GM12878 (cell line): ENCODE measurements at regions not wholly inside any gene's neighbourhood (a gene's known extent, or its start where the extent isn't known, plus 50 kb on each side); places are given as distances from the start of the nearest gene placed in this dataset.

Experiments
- ATAC-seq: fragments of 200-7000 bp; cut with Tn5 transposase; 3 replicates; pipeline ENCODE4 v1.9.1; 2020; ENCODE audit warnings: mild to moderate bottlenecking, moderate library complexity
- BruUV-seq: library from RNA; stranded (reverse); fragments of 400-500 nt; replicated peaks from 2 replicates; lab custom pipeline; 2021; lab: Mats Ljungman, UMichigan
- CTCF ChIA-PET: fragments of 300-600 bp; sonication (Branson Sonifier 250); formaldehyde crosslinking; extraction: SDS; loops from one replicate; lab custom pipeline; 2021; ENCODE audit warnings: inconsistent platforms; lab: Yijun Ruan, JAX
- POLR2A ChIA-PET: fragments of 350-600 bp; formaldehyde crosslinking; extraction: SDS; loops from one replicate; lab custom pipeline; 2021; ENCODE audit warnings: inconsistent platforms; lab: Charles Lee
- RAD21 ChIA-PET: fragments of 300-600 bp; sonication (Branson Sonifier 250); formaldehyde crosslinking; loops from one replicate; lab custom pipeline; 2023; ENCODE audit warnings: antibody characterized with exemption; ENCODE audit not compliant: unreplicated experiment; lab: Charles Lee
- SMC1A ChIA-PET: fragments of 300-600 bp; sonication (Branson Sonifier 250); formaldehyde crosslinking; loops from one replicate; lab custom pipeline; 2023; ENCODE audit not compliant: unreplicated experiment, uncharacterized antibody; lab: Charles Lee
- DNase-seq: peaks from one replicate; pipeline ENCODE4 v3.0.0-alpha.2; 2011; ENCODE audit warnings: low read depth, low spot score
- FAIRE-seq: peaks from 3 replicates; lab custom pipeline; 2011; peaks lifted over from hg19 to GRCh38; lab: Jason Lieb, UNC
- H2AFZ ChIP-seq: 2 replicates; pipeline ENCODE4 v1.6.0; 2011; ENCODE audit warnings: low read depth, low read length, control low read depth; ENCODE audit not compliant: control insufficient read depth
- H3K27ac ChIP-seq: 2 replicates; pipeline ENCODE4 v1.5.1; 2011; ENCODE audit warnings: control low read depth; ENCODE audit not compliant: control insufficient read depth, insufficient read depth
- H3K27me3 ChIP-seq, 2 experiments: replicated peaks in 1 of 2; 2 replicates each; pipeline versions ENCODE4 v1.6.0 to v1.6.1; 2011; ENCODE audit warnings: low read length in 1 of 2; ENCODE audit not compliant: control insufficient read depth in 2 of 2, insufficient read depth in 2 of 2
- H3K36me3 ChIP-seq, 2 experiments: 2 replicates each; pipeline ENCODE4 v1.5.1; 2011; ENCODE audit warnings: low read length in 1 of 2; ENCODE audit not compliant: control insufficient read depth in 2 of 2, insufficient read depth in 2 of 2
- H3K4me1 ChIP-seq: 2 replicates; pipeline ENCODE4 v1.6.1; 2011; ENCODE audit warnings: mild to moderate bottlenecking, low read length, moderate library complexity, mixed read lengths; ENCODE audit not compliant: control insufficient read depth, insufficient read depth
- H3K4me2 ChIP-seq: 2 replicates; pipeline ENCODE4 v1.6.0; 2011; ENCODE audit warnings: control low read depth; ENCODE audit not compliant: control insufficient read depth, insufficient read depth
- H3K4me3 ChIP-seq: fragments of 200-600 bp; sonication (generic); 2 replicates; pipeline ENCODE4 v1.5.1; 2016
- H3K79me2 ChIP-seq: 2 replicates; pipeline ENCODE4 v1.6.0; 2011; ENCODE audit warnings: low read length; ENCODE audit not compliant: control insufficient read depth, insufficient read depth
- H3K9ac ChIP-seq: 2 replicates; pipeline ENCODE4 v1.8.0; 2011; ENCODE audit warnings: low read length, control low read depth, mixed read lengths; ENCODE audit not compliant: control insufficient read depth, insufficient read depth
- H3K9me3 ChIP-seq: replicated peaks from 3 replicates; pipeline ENCODE4 v1.5.1; 2011; ENCODE audit warnings: mild to moderate bottlenecking, low read length; ENCODE audit not compliant: control insufficient read depth, insufficient read depth
- H4K20me1 ChIP-seq: 2 replicates; pipeline ENCODE4 v1.6.0; 2011; ENCODE audit not compliant: control insufficient read depth, insufficient read depth
- HCFC1 ChIP-seq: fragments of 150-350 bp; IDR thresholded peaks from 2 replicates; pipeline ENCODE4 v1.6.1; 2014; ENCODE audit warnings: low read length
- HDAC6 ChIP-seq: fragments of 200-600 bp; sonication (generic); IDR thresholded peaks from one replicate; pipeline ENCODE4 v1.8.0; 2017; ENCODE audit warnings: antibody characterized with exemption; ENCODE audit not compliant: unreplicated experiment
- HDGF ChIP-seq: fragments of 450-650 bp; IDR thresholded peaks from 2 replicates; pipeline ENCODE4 v1.6.1; 2016; ENCODE audit warnings: antibody characterized with exemption
- IKZF2 ChIP-seq, 2 experiments: fragments of 450-650 bp; IDR thresholded peaks; 2 replicates each; pipeline ENCODE4 v1.6.1; 2017; ENCODE audit warnings: mild to moderate bottlenecking in 2 of 2, moderate library complexity in 2 of 2
- KLF5 ChIP-seq: fragments of 450-650 bp; IDR thresholded peaks from 2 replicates; pipeline ENCODE4 v1.6.1; 2014; ENCODE audit warnings: mild to moderate bottlenecking; ENCODE audit not compliant: partially characterized antibody
- MEF2A ChIP-seq: IDR thresholded peaks from 2 replicates; pipeline ENCODE4 v1.6.1; 2011; ENCODE audit warnings: low read depth, mild to moderate bottlenecking, low read length, moderate library complexity; ENCODE audit not compliant: insufficient read depth
- MEF2B ChIP-seq: fragments of 450-650 bp; IDR thresholded peaks from 2 replicates; pipeline ENCODE4 v1.6.1; 2018; ENCODE audit warnings: mild to moderate bottlenecking, moderate library complexity; ENCODE audit not compliant: partially characterized antibody, poor library complexity, severe bottlenecking
- NFIC ChIP-seq: IDR thresholded peaks from 2 replicates; pipeline ENCODE4 v1.6.1; 2012; ENCODE audit warnings: low read depth, mild to moderate bottlenecking, inconsistent platforms, low read length, moderate library complexity
- NR2C1 ChIP-seq: fragments of 450-650 bp; IDR thresholded peaks from 2 replicates; pipeline ENCODE4 v1.6.1; 2017; ENCODE audit warnings: antibody characterized with exemption, mild to moderate bottlenecking, moderate library complexity
- NRF1 ChIP-seq: conservative IDR thresholded peaks from 2 replicates; pipeline ENCODE4 v1.6.1; 2011; ENCODE audit warnings: mild to moderate bottlenecking, low read depth, low read length, improper control_type of control experiment
- PAX8 ChIP-seq: fragments of 450-650 bp; IDR thresholded peaks from 2 replicates; pipeline ENCODE4 v1.6.1; 2017; ENCODE audit warnings: mild to moderate bottlenecking, moderate library complexity
- POLR2AphosphoS2 ChIP-seq: IDR thresholded peaks from 2 replicates; pipeline ENCODE4 v1.6.1; 2011; ENCODE audit warnings: low read depth, mild to moderate bottlenecking, low read length, improper control_type of control experiment, moderate library complexity
- RFX5 ChIP-seq: IDR thresholded peaks from 2 replicates; pipeline ENCODE4 v1.6.1; 2011; ENCODE audit warnings: low read depth, low read length, improper control_type of control experiment
- SIN3A ChIP-seq: IDR thresholded peaks from 2 replicates; pipeline ENCODE4 v1.6.1; 2012; ENCODE audit warnings: low read depth, low read length, improper control_type of control experiment
- SRF ChIP-seq, 2 experiments: IDR thresholded peaks; 2 replicates each; pipeline ENCODE4 v1.6.1; 2011; ENCODE audit warnings: low read depth in 2 of 2, low read length in 2 of 2, mild to moderate bottlenecking in 1 of 2, moderate library complexity in 1 of 2
- SUZ12 ChIP-seq: fragments of 200-600 bp; sonication (generic); IDR thresholded peaks from one replicate; pipeline ENCODE4 v1.6.1; 2018; ENCODE audit warnings: antibody characterized with exemption, mild to moderate bottlenecking; ENCODE audit not compliant: unreplicated experiment
- TARDBP ChIP-seq: IDR thresholded peaks from 2 replicates; pipeline ENCODE4 v1.6.1; 2016; ENCODE audit warnings: borderline replicate concordance
- YY1 ChIP-seq: IDR thresholded peaks from 2 replicates; pipeline ENCODE4 v1.6.1; 2011; ENCODE audit warnings: low read depth, mild to moderate bottlenecking, low read length
- WGBS: methylation state at CpG from one replicate; pipeline ENCODE4 v1.1.6; 2016; ENCODE audit warnings: low lambda C conversion rate; ENCODE audit not compliant: insufficient replicate concordance, insufficient coverage; ENCODE audit errors: missing lambda C conversion rate; 5-methylcytosine and 5-hydroxymethylcytosine counted together
- in situ Hi-C: fragments of 300-500 bp; cut with MboI; formaldehyde crosslinking; loops from 9 replicates; pipeline ENCODE4 v1.14.3; 2018; ENCODE audit warnings: mixed read lengths
- intact Hi-C: fragments of 100-400 bp; cut with micrococcal nuclease; formaldehyde crosslinking; loops from one replicate; pipeline ENCODE4 v1.14.2; 2022; ENCODE audit not compliant: unreplicated experiment

- RAD21 ChIA-PET = interaction anchor here (1.7 to 4.6 kb wide), 2 partner anchors 12 to 18 kb away, joined by 6 to 47 read pairs; no protein-coding TSS in a partner anchor
These were observed 538.8 kb upstream of the ZNF462 start for GRCh38 chr9:106324053-106324585.

GRCh38 chr9:106324591-106325280 is 538.2 kb upstream of the ZNF462 start:
- H3K4me3 ChIP-seq = no peak overlapping the region
- no peak overlapping the region for H3K9ac ChIP-seq
- ChIA-PET SMC1A (interaction anchor here (0.6 to 4.9 kb wide), 8 partner anchors 9 to 870 kb away, joined by 3 to 50 read pairs (median 6); no protein-coding TSS in a partner anchor), RAD21 (interaction anchor here (1.7 to 4.6 kb wide), 3 partner anchors 10 to 19 kb away, joined by 6 to 47 read pairs (median 8); no protein-coding TSS in a partner anchor), POLR2A (interaction anchor here (1.2 to 2.7 kb wide), 3 partner anchors 10 to 163 kb away, joined by 4 to 15 read pairs (median 4); no protein-coding TSS in a partner anchor), CTCF (interaction anchor here (0.8 to 1.6 kb wide), 4 partner anchors 15 to 39 kb away, joined by 3 to 6 read pairs (median 4); no protein-coding TSS in a partner anchor)
- no peaks in the 10 kb centered on the region for H3K79me2 ChIP-seq
- ATAC-seq = peak; percentile 4; the same call in 1 of the 3 replicates
- H3K9me3 ChIP-seq = no peaks in the 10 kb centered on the region
- no peaks in the 10 kb centered on the region for H3K36me3 ChIP-seq
- no peak overlapping the region for H3K27ac ChIP-seq
- no peak for DNase-seq
- 1% methylated on average over 7 of the region's 7 CpGs for WGBS
- no peak overlapping the region for H3K4me2 ChIP-seq
- in situ Hi-C loops = no loop called here
- H3K27me3 ChIP-seq = no peaks in the 10 kb centered on the region
- FAIRE-seq = no peak
- H3K4me1 ChIP-seq = no peaks in the 10 kb centered on the region
- intact Hi-C loops = loop anchor here (5.0 kb wide), 1 partner anchor 98 kb away; no protein-coding TSS in a partner anchor
- no peak overlapping the region for H2AFZ ChIP-seq
- no TSS peak for BruUV-seq
- no peak for TF ChIP-seq SUZ12
- no peak for TF ChIP-seq RFX5
- no peak for TF ChIP-seq HCFC1
- no peak for TF ChIP-seq HDAC6
- TF ChIP-seq SIN3A = no peak
- no peak for TF ChIP-seq MEF2B
- TF ChIP-seq POLR2AphosphoS2 = no peak
- no peak for TF ChIP-seq MEF2A
- no peak for TF ChIP-seq IKZF2 (IDR thresholded peaks at IDR 0.05)
- no peak for TF ChIP-seq KLF5
- TF ChIP-seq HDGF = no peak
- no peak for TF ChIP-seq YY1
- no peak for TF ChIP-seq NFIC
- TF ChIP-seq, all 136 proteins: peak for 0
- H4K20me1 ChIP-seq = no peaks in the 10 kb centered on the region

More at GRCh38 chr9:106324053-106324585, 538.8 kb upstream of the ZNF462 start:
- no peak for TF ChIP-seq SRF (IDR thresholded peaks at IDR 0.05; ENCODE audit: low read depth in 2 of 2, low read length in 2 of 2)
- TF ChIP-seq TARDBP = no peak
- no peak for TF ChIP-seq NRF1
- TF ChIP-seq NR2C1 = no peak
- TF ChIP-seq PAX8 = no peak
- no peaks in the 10 kb centered on the region for H3K79me2 ChIP-seq
- H3K4me2 ChIP-seq = no peak overlapping the region
- H3K36me3 ChIP-seq = no peaks in the 10 kb centered on the region
- H3K4me3 ChIP-seq = no peak overlapping the region
- no peaks in the 10 kb centered on the region for H3K27me3 ChIP-seq
- no peak for DNase-seq
- no peaks in the 10 kb centered on the region for H3K4me1 ChIP-seq
- in situ Hi-C loops = no loop called here
- no peak overlapping the region for H3K27ac ChIP-seq
- H4K20me1 ChIP-seq = no peaks in the 10 kb centered on the region
- H3K9ac ChIP-seq = no peak overlapping the region
- POLR2A ChIA-PET = interaction anchor here (2.7 kb wide), 1 partner anchor 10 kb away, joined by 15 read pairs; no protein-coding TSS in a partner anchor
- no peak for FAIRE-seq
- 22% methylated on average over 10 of the region's 10 CpGs for WGBS
- intact Hi-C loops = no loop called here
- no peaks in the 10 kb centered on the region for H3K9me3 ChIP-seq
- ATAC-seq = no peak
- BruUV-seq = no TSS peak
- CTCF ChIA-PET = interaction anchor here (0.8 to 0.9 kb wide), 3 partner anchors 14 to 39 kb away, joined by 3 to 4 read pairs (median 3); no protein-coding TSS in a partner anchor
- SMC1A ChIA-PET = interaction anchor here (0.6 to 4.9 kb wide), 6 partner anchors 10 to 871 kb away, joined by 3 to 50 read pairs (median 6); no protein-coding TSS in a partner anchor
- H2AFZ ChIP-seq = no peak overlapping the region
